HepG2 (cell line): ENCODE measurements at regions not wholly inside any gene's neighbourhood (a gene's known extent, or its start where the extent isn't known, plus 50 kb on each side); places are given as distances from the start of the nearest gene placed in this dataset.

Experiments used
- JDP2 ChIP-seq: sonication (generic); formaldehyde crosslinking; IDR thresholded peaks from 2 replicates; pipeline ENCODE4 v1.8.1; 2022; ENCODE audit warnings: missing genetic modification reagents, borderline replicate concordance
- NFIC ChIP-seq: IDR thresholded peaks from 2 replicates; pipeline ENCODE4 v1.6.1; 2012; ENCODE audit warnings: mild to moderate bottlenecking, low read length, inconsistent platforms
- RXRA ChIP-seq: sonication (generic); formaldehyde crosslinking; IDR thresholded peaks from 2 replicates; pipeline ENCODE4 v1.5.1; 2020; ENCODE audit warnings: missing genetic modification reagents
- SP2 ChIP-seq: sonication (generic); formaldehyde crosslinking; IDR thresholded peaks from 2 replicates; pipeline ENCODE4 v1.5.1; 2020; ENCODE audit warnings: mild to moderate bottlenecking, missing genetic modification reagents
- ZSCAN31 ChIP-seq: sonication (generic); formaldehyde crosslinking; IDR thresholded peaks from 2 replicates; pipeline ENCODE4 v1.5.0; 2020; ENCODE audit warnings: low read depth, mild to moderate bottlenecking, missing genetic modification reagents
- TF ChIP-seq, protein P1 (sequence below): sonication (generic); formaldehyde crosslinking; IDR thresholded peaks from 2 replicates; pipeline ENCODE4 v1.9.0; 2021; ENCODE audit warnings: missing genetic modification reagents, borderline replicate concordance
- TF ChIP-seq, protein P2 (sequence below): sonication (generic); formaldehyde crosslinking; IDR thresholded peaks from 2 replicates; pipeline ENCODE4 v1.5.1; 2020; ENCODE audit warnings: mild to moderate bottlenecking, missing genetic modification reagents, moderate library complexity
- TF ChIP-seq, protein P3 (sequence below): fragments of 450-650 bp; IDR thresholded peaks from 2 replicates; pipeline ENCODE4 v1.6.1; 2016
- TF ChIP-seq, protein P4 (sequence below): sonication (generic); formaldehyde crosslinking; IDR thresholded peaks from 2 replicates; pipeline ENCODE4 v1.5.0; 2020; ENCODE audit warnings: missing genetic modification reagents
- TF ChIP-seq, protein P5 (sequence below): sonication (generic); formaldehyde crosslinking; IDR thresholded peaks from 2 replicates; pipeline ENCODE4 v1.4.0; 2020; ENCODE audit warnings: missing genetic modification reagents; ENCODE audit errors: not compliant biosample characterization

DNA sequence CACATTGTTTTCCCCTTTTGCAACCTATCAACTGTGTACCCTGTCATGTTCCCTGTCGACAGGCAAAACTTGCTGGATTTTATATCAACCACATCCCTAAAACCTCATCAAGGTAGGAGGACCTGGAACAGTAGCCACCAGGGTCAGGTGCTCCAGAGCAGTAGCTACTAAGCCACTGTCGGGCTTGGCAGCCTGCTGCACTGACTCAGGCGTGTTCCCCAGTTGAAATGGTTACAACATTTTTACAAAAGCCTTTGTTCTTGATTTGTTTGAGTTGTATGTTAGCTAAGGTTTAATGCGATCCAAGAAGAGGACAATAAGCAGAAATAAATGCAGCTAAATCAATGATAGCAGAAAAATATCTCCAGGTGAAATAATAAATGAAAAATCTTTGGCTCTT, 407.4 kb upstream of the TLE4 start (continued):
- TF ChIP-seq, protein P1, sequence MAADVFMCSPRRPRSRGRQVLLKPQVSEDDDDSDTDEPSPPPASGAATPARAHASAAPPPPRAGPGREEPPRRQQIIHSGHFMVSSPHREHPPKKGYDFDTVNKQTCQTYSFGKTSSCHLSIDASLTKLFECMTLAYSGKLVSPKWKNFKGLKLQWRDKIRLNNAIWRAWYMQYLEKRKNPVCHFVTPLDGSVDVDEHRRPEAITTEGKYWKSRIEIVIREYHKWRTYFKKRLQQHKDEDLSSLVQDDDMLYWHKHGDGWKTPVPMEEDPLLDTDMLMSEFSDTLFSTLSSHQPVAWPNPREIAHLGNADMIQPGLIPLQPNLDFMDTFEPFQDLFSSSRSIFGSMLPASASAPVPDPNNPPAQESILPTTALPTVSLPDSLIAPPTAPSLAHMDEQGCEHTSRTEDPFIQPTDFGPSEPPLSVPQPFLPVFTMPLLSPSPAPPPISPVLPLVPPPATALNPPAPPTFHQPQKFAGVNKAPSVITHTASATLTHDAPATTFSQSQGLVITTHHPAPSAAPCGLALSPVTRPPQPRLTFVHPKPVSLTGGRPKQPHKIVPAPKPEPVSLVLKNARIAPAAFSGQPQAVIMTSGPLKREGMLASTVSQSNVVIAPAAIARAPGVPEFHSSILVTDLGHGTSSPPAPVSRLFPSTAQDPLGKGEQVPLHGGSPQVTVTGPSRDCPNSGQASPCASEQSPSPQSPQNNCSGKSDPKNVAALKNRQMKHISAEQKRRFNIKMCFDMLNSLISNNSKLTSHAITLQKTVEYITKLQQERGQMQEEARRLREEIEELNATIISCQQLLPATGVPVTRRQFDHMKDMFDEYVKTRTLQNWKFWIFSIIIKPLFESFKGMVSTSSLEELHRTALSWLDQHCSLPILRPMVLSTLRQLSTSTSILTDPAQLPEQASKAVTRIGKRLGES (CRISPR knock-in tag): no peak
- TF ChIP-seq, protein P2, sequence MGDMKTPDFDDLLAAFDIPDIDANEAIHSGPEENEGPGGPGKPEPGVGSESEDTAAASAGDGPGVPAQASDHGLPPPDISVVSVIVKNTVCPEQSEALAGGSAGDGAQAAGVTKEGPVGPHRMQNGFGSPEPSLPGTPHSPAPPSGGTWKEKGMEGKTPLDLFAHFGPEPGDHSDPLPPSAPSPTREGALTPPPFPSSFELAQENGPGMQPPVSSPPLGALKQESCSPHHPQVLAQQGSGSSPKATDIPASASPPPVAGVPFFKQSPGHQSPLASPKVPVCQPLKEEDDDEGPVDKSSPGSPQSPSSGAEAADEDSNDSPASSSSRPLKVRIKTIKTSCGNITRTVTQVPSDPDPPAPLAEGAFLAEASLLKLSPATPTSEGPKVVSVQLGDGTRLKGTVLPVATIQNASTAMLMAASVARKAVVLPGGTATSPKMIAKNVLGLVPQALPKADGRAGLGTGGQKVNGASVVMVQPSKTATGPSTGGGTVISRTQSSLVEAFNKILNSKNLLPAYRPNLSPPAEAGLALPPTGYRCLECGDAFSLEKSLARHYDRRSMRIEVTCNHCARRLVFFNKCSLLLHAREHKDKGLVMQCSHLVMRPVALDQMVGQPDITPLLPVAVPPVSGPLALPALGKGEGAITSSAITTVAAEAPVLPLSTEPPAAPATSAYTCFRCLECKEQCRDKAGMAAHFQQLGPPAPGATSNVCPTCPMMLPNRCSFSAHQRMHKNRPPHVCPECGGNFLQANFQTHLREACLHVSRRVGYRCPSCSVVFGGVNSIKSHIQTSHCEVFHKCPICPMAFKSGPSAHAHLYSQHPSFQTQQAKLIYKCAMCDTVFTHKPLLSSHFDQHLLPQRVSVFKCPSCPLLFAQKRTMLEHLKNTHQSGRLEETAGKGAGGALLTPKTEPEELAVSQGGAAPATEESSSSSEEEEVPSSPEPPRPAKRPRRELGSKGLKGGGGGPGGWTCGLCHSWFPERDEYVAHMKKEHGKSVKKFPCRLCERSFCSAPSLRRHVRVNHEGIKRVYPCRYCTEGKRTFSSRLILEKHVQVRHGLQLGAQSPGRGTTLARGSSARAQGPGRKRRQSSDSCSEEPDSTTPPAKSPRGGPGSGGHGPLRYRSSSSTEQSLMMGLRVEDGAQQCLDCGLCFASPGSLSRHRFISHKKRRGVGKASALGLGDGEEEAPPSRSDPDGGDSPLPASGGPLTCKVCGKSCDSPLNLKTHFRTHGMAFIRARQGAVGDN: no peak
- TF ChIP-seq, protein P3, sequence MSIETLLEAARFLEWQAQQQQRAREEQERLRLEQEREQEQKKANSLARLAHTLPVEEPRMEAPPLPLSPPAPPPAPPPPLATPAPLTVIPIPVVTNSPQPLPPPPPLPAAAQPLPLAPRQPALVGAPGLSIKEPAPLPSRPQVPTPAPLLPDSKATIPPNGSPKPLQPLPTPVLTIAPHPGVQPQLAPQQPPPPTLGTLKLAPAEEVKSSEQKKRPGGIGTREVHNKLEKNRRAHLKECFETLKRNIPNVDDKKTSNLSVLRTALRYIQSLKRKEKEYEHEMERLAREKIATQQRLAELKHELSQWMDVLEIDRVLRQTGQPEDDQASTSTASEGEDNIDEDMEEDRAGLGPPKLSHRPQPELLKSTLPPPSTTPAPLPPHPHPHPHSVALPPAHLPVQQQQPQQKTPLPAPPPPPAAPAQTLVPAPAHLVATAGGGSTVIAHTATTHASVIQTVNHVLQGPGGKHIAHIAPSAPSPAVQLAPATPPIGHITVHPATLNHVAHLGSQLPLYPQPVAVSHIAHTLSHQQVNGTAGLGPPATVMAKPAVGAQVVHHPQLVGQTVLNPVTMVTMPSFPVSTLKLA: no peak
- TF ChIP-seq ZSCAN31 (no peak), JDP2 (CRISPR knock-in tag) (no peak), NFIC (no peak), RXRA (CRISPR knock-in tag) (no peak), SP2 (CRISPR knock-in tag) (no peak)
- TF ChIP-seq, protein P4, sequence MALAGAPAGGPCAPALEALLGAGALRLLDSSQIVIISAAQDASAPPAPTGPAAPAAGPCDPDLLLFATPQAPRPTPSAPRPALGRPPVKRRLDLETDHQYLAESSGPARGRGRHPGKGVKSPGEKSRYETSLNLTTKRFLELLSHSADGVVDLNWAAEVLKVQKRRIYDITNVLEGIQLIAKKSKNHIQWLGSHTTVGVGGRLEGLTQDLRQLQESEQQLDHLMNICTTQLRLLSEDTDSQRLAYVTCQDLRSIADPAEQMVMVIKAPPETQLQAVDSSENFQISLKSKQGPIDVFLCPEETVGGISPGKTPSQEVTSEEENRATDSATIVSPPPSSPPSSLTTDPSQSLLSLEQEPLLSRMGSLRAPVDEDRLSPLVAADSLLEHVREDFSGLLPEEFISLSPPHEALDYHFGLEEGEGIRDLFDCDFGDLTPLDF (CRISPR knock-in tag): no peak
- TF ChIP-seq, protein P5, sequence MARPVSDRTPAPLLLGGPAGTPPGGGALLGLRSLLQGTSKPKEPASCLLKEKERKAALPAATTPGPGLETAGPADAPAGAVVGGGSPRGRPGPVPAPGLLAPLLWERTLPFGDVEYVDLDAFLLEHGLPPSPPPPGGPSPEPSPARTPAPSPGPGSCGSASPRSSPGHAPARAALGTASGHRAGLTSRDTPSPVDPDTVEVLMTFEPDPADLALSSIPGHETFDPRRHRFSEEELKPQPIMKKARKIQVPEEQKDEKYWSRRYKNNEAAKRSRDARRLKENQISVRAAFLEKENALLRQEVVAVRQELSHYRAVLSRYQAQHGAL (CRISPR knock-in tag): no peak
